HL-60 (cell line): ENCODE measurements at regions not wholly inside any gene's neighbourhood (a gene's known extent, or its start where the extent isn't known, plus 50 kb on each side); places are given as distances from the start of the nearest gene placed in this dataset.

ENCODE experiments used
- GABPA ChIP-seq: IDR thresholded peaks from 2 replicates; pipeline ENCODE4 v1.6.1; 2012; ENCODE audit warnings: low read depth
- POLR2AphosphoS5 ChIP-seq: IDR thresholded peaks from 2 replicates; pipeline ENCODE4 v1.6.1; 2012; ENCODE audit warnings: low read depth
- REST ChIP-seq: IDR thresholded peaks from 2 replicates; pipeline ENCODE4 v1.6.1; 2012; ENCODE audit warnings: low read depth; ENCODE audit not compliant: insufficient replicate concordance
- SPI1 ChIP-seq: IDR thresholded peaks from 2 replicates; pipeline ENCODE4 v1.6.1; 2012; ENCODE audit warnings: low read depth, mild to moderate bottlenecking, borderline replicate concordance
- TF ChIP-seq, protein P1 (sequence below): IDR thresholded peaks from one replicate; pipeline ENCODE4 v1.5.1; 2011; ENCODE audit warnings: low read length, control low read depth, inconsistent platforms; ENCODE audit not compliant: insufficient read depth

GRCh38 chr6:104434519-104434918 lies 425.2 kb downstream of the HACE1 start:
- TF ChIP-seq, protein P1, sequence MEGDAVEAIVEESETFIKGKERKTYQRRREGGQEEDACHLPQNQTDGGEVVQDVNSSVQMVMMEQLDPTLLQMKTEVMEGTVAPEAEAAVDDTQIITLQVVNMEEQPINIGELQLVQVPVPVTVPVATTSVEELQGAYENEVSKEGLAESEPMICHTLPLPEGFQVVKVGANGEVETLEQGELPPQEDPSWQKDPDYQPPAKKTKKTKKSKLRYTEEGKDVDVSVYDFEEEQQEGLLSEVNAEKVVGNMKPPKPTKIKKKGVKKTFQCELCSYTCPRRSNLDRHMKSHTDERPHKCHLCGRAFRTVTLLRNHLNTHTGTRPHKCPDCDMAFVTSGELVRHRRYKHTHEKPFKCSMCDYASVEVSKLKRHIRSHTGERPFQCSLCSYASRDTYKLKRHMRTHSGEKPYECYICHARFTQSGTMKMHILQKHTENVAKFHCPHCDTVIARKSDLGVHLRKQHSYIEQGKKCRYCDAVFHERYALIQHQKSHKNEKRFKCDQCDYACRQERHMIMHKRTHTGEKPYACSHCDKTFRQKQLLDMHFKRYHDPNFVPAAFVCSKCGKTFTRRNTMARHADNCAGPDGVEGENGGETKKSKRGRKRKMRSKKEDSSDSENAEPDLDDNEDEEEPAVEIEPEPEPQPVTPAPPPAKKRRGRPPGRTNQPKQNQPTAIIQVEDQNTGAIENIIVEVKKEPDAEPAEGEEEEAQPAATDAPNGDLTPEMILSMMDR: no peak
- TF ChIP-seq REST (no peak), GABPA (no peak), POLR2AphosphoS5 (no peak), SPI1 (no peak)
